Putamen (tissue), 1 donor: ENCODE measurements at regions not wholly inside any gene's neighbourhood (a gene's known extent, or its start where the extent isn't known, plus 50 kb on each side); places are given as distances from the start of the nearest gene placed in this dataset.
"Not testable (repeated sequence)": the region's sequence is repeated elsewhere in the genome, so short reads cannot be mapped to it uniquely, and the experiment has no call there.

Experiments
- DNase-seq: peaks from one replicate; pipeline ENCODE4 v3.0.0-alpha.2; 2016; ENCODE audit warnings: low spot score

DNA sequence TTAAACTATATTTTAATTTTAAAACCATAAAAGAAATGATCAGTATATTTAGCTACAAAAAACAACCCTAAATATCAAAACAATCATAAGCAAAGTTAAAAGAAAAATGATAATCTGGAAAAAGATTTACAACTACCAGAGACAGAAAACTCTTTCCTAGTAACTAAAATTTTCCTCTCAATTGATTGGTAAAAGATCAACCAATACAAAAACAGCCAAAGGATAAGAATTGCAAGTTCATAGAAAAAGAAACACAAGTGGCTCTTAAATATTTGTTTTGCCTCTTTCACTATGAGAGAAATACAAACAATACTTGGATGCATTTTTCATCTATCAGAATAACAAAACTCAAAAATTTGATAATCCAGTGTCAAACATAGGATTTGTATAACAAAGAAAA lies 101.8 kb upstream of the ZC3H15 start:
- DNase-seq: no peak

DNA sequence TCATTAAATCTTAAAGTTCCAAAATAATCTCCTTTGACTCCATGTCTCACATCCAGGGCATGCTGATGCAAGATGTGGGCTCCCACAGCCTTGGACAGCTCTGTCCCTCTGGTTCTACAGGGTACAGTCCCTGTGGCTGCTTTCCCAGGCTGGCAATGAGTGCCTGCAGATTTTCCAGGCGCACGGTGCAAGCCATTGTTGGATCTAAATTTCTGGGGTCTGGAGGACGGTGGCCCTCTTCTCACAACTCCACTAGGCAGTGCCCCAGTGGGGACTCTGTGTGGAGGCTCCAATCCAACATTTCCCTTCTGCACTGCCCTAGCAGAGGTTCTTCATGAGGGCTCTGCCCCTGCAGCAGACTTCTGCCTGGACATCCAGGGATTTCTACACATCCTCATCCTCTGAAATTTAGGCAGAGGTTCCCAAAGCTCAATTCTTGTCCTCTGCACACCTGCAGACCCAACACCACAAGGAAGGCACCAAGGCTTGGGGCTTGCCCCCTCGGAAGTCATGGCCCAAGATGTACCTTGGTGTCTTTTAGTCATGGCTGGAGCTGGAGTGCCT lies 100.3 kb upstream of the ZC3H15 start:
- DNase-seq: not testable (repeated sequence)

DNA sequence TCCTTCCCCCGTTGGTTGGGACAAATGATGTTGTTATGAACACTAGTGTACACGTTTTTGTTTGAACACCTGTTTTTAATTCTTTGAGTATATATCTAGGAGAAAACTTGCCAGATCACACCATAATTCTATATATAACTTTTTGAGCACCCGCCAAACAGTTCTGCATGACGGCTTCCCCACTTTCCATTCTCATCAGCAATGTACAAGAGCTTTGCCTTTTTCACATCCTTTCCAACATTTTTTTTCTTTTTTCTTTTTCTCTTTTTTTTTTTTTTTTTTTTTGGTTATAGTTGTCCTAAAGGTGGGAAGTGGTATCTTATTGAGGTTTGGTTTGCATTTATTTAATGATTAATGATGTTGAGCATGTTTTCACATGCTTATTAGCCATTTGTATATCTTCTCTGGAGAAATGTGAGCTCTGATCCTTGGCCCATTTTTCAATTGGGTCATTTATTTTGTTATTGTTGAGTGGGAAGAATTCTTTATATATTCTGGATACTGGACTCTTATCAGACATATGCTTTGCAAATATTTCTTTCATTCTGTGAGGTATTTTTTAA lies 86.9 kb upstream of the ZC3H15 start:
- DNase-seq: no peak

DNA sequence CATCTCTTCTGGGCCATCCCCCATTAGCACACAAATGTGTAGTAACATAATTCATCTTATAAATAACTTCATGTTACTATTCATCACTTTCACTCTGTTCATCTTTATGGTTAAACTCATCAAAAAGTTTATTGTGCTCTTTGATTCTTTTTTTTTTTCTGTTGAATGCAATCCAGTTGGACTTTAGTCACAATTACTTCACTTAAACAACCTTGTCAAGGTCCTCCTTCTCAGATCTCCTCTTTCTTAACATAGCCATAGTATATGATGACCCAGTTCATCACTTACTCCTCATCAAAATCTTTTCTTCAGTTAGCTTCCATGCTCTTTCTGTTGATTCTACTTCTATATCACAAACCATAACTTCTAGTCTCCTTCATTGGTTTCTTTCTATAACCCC lies 80.2 kb upstream of the ZC3H15 start:
- DNase-seq: no peak

DNA sequence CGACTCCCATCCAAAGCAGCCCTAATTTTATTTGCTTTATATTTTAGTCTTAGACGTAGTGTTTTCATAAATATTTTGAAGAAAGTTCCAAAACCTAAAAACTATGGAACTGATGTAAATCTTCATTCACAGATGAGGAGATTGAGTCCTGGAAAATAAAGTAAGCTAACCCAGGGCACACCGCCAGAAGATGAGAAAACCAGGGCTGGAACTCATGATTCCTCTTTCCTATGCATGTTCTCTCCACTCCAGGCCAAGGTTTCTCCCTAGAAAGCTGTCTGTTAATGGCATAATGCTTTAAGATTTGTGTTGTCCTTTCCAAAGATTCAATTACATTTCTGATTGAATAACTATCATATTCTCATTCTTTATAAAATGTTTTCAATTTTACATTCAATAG lies 78.4 kb upstream of the ZC3H15 start:
- no peak for DNase-seq

DNA sequence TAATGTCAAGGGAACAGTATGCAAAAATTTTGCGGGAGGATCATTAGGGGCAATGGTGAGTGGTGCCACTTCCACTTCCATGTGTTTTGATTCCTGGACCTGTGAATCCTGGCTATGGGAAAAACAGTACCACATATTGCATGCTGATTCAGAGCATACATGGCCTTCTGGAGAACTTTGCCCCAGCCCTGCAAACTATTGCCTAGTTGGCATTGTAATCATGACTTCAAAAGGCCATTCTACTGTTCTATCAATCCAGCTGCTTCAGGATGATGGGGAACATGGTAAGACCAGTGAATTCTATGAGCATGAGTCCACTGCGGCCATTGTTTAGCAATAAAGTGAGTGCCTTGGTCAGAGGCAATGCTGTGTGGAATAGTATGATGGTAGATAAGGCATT lies 75.3 kb upstream of the ZC3H15 start:
- no peak for DNase-seq

DNA sequence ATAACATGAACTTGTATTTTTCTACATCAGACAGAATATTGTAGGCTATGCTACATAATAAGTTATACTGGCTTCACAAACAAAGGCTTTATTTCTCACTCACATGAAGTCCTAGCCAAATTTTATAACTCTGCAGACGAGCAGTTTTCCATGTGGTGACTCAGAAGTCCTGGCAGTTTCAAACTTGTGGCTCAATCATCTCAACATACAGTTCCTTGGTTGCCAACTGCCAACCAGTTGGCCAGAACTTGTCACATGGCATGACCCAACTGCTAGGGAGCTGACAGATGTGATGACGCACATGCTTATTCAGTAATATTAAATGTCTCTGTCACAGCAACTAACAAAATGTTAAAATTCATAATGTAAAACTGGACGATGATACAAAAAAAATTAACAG lies 63.8 kb upstream of the ZC3H15 start:
- no peak for DNase-seq

DNA sequence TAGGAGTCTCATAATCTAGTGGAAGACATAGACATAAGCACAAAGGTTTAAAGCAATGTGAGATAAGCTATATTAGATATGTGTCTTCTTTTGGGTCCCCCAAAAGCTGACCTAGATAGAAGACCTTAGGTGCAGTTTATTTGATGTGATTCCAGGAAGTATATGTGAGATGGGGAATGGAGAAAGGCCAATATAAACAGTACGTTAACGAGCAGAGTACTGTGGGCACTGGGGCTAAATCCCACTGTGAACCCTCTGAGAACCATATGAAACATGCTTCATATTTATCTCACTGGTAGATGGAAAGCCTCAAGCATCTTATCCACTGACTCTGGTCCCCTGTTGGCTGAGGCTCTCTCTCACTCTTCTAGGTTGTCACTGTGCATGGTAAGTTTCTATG lies 62.6 kb upstream of the ZC3H15 start:
- DNase-seq: no peak

DNA sequence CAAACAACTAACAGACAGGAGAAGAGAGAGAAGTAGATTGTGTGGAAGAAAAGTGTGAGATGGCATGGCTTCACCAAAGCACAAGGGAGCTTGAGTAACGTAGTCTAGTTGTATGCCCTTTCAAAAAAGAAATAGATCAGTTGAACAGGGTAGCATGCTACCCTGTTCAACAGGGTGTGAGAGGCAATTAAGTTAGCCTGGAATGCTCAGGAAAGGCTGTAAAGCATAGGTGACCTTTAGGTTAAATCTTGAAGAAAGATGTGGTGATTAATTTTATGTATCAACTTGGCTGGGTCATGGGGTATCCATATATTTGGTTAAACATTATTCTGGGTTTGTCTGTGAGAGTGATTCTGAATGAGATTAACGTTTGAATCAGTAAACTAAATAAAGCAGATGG lies 61.8 kb upstream of the ZC3H15 start:
- no peak for DNase-seq

DNA sequence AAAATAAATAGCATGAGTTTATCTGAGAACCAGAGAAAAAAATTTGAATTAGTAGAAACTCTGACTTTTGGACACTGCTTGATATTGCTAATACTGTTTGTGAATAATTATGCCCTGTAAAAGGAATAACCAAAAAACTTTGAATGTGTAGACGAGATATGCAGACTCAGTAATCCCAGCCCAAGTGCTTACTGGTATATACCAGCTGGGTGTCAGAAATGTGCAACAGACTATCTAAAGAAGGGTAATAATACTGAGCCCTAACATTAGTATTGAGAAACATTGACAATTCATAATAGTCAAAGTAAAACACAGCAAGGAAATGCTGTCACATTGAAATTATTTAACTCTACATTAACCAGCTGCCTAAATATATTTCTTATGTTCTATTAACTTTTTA lies 60.5 kb upstream of the ZC3H15 start:
- no peak for DNase-seq

DNA sequence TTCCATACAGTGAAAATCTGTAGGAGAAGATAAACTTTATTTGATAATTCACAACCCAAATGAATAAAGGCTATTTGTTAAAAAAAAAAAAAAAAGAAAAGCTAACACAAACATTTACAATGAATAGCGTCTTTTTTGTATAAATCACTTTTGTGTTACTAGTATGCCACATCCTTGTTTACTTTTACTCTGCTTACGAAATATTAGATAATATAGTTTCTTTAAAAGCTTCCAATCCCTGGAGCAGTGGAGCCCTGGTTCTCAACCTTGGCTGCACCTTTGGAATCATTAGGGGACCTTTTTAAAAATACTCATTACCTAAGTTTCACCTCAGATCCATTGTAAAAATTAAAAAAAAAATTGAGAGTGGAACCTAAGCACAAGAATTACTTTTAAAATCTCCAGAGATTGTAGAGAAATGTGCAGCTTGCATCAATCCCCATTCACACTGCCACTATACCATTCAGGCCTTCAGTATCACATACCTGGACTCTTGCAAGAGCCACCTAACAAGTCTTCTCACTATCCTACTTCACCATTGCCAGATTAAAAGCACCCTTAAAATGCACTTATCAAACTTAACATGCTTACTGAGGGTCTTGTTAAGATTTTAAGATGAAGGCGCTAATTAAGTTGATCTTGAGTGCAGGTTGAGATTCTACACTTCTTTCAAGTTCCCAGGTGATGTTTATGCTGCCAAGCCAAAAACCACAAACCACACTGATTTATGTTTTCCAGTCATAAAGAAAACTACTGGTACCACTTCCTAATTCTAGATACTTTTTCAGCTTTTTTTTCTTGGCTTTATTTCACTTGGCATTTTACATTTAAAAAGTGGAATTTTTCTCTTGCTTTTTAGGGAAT lies 59.7 kb upstream of the ZC3H15 start:
- no peak for DNase-seq

DNA sequence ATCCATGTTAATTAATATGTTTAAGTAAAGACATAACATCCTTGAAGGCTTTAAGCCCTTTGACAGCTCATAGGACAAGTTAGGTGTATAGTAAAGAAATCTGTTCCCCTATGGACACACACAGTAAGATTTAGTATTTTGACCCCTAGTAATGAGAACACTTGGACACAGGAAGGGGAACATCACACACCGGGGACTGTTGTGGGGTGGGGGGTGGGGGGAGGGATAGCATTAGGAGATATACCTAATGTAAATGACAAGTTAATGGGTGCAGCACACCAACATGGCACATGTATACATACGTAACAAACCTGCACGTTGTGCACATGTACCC lies 59.1 kb upstream of the ZC3H15 start:
- not testable (repeated sequence) for DNase-seq

DNA sequence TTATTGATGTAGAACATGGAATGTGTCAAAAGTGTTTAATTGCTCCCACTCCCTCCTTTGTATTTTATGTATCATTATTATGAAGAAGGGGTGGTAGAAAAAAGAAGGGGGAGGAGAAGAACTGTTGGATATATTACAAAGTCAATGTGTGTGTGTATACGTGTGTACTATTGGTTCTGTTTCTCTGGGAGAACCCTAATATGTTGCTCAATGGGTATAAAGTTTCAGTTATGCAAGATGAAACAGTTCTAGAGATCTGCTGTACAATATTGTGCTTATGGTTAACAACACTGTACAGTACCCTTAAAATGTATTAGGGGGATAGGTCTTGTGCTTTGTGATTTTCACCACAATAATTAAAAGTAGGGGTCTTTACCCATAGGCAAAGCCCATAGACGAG lies 58.1 kb upstream of the ZC3H15 start:
- DNase-seq: no peak

DNA sequence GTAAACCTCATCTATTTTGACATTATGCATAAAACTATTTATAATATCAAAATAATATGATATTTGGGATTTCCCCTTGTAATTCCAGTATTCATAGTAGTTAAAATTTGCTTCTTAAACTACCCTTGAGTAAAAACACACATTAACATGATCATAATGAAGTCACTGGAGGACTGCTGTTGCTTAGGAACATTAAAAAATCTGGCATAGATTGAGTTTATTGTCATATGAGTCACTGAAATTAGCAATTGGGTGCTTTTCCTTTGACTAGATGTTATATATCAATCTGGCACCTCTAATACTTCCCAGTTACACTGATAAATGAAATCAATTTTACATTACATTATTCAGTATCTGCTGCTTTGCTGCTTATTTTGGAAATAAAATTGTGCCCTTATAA lies 57.0 kb upstream of the ZC3H15 start:
- no peak for DNase-seq

DNA sequence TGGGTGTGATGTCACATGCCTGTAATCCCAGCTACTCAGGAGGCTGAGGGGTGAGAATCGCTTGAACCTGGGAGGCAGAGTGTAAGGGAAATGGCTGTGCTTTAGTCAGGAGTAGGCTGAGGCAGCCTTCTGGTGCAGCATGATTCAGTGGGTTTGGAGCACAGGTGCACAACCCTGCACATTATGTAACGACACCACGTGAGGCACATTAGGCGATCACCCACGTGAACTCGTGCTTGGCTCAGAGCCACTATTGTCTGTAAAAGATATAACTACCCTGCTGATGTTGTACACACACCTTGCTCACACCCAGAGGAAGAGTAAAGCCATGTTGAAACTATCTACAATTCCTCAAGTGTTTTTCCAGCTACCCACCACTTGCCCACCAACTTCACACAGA lies 54.8 kb upstream of the ZC3H15 start:
- DNase-seq: no peak

DNA sequence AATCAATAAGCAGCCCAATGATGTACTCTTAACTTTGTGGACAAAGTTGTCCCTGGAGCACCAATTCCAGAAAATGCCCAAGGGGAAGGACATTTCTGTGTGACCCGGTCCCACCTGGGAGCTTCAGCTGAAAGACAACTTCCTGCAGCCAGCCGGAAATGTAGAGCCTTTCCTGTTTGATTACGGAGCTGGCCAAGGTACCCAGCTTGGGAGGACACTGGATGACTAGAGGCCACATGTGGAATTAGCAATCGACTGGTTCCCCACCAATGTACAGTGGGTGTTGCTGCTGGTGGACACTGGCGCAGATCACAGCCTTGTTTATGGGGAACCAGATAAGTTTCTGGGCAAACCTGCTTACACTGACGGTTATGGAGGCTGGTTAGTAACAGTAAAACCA lies 53.0 kb upstream of the ZC3H15 start:
- DNase-seq: no peak

DNA sequence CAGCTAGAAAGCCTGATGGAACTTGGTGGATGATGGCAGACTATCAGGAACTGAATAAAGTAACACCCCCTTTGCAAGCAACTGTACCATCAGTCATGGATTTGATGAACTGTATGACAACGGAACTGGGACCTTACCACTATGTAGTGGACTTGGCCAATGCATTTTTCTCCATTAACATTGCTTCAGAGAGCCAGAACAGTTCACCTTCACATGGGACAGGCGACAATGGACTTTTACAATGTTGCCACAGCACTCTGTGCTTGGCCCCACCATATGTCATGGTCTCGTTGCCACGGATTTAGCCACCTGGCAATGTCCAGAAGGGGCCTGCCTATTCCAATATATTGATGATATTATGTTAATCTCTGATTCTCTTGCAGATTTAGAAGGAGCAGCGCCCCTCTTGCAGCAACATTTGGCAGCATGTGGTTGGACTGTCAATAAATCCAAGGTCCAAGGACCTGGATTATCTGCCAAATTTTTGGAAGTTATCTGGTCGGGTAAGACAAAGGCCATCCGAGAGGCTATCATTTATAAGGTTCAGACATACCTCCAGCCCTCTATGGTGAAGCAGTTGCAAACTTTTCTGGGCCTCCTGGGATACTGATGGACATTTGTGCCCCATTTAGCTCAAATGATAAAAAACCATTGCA lies 52.2 kb upstream of the ZC3H15 start:
- no peak for DNase-seq
